ENCODE measurements at regions not wholly inside any gene's neighbourhood (a gene's known extent, or its start where the extent isn't known, plus 50 kb on each side); places are given as distances from the start of the nearest gene placed in this dataset.

GRCh38 chr2:59786684-59787083 lies 766.8 kb downstream of the BCL11A start:
- Histone ChIP-seq H3K9me3 (no peaks in the 10 kb centered on the region), H3K4me3 (no peak overlapping the region), H3K27ac (no peak overlapping the region), H3K4me1 (no peaks in the 10 kb centered on the region), H3K27me3 (no peaks in the 10 kb centered on the region), H3K36me3 (no peaks in the 10 kb centered on the region)
- no peak for ATAC-seq
- DNase-seq: no peak
- 32 to 73% methylated on average over 1 of the region's 1 CpG for WGBS, 2 donors
- intact Hi-C loops (cut with DNase I): no loop called here
- no peak for TF ChIP-seq CTCF (IDR thresholded peaks at IDR 0.05)

- no peak overlapping the region for H3K27ac ChIP-seq
- H3K4me1 ChIP-seq: no peaks in the 10 kb centered on the region
- DNase-seq (no peak), ATAC-seq (no peak)
- no peaks in the 10 kb centered on the region for H3K9me3 ChIP-seq
- TF ChIP-seq CTCF (IDR thresholded peaks at IDR 0.05): no peak
- H3K36me3 ChIP-seq: no peaks in the 10 kb centered on the region
- no peak overlapping the region for H3K4me3 ChIP-seq
- intact Hi-C loops (cut with DNase I): no loop called here
- H3K27me3 ChIP-seq: no peaks in the 10 kb centered on the region
Observed at GRCh38 chr2:59779571-59779970, 773.9 kb downstream of the BCL11A start.

GRCh38 chr2:59777120-59777519 lies 776.3 kb downstream of the BCL11A start:
- 76 to 92% methylated on average over 3 of the region's 3 CpGs for WGBS, 2 donors
- no peaks in the 10 kb centered on the region for H3K27me3 ChIP-seq
- no peak for ATAC-seq

GRCh38 chr2:59776726-59777008 lies 776.8 kb downstream of the BCL11A start:
- 78 to 81% methylated on average over 1 of the region's 1 CpG for WGBS, 2 donors
- ATAC-seq (peak in 1 of 8 donors; percentile 42), DNase-seq (no peak)
- Histone ChIP-seq H3K27ac (no peak overlapping the region), H3K9me3 (no peaks in the 10 kb centered on the region), H3K27me3 (no peaks in the 10 kb centered on the region), H3K4me1 (no peaks in the 10 kb centered on the region), H3K36me3 (no peaks in the 10 kb centered on the region), H3K4me3 (no peak overlapping the region)
- TF ChIP-seq CTCF (IDR thresholded peaks at IDR 0.05): no peak
- intact Hi-C loops (cut with DNase I): no loop called here

More at GRCh38 chr2:59777120-59777519, 776.3 kb downstream of the BCL11A start:
- Histone ChIP-seq H3K4me3 (no peak overlapping the region), H3K4me1 (no peaks in the 10 kb centered on the region), H3K9me3 (no peaks in the 10 kb centered on the region), H3K27ac (no peak overlapping the region), H3K36me3 (no peaks in the 10 kb centered on the region)
- TF ChIP-seq CTCF (IDR thresholded peaks at IDR 0.05): no peak
- intact Hi-C loops (cut with DNase I): no loop called here
- no peak for DNase-seq

Data from heart right ventricle (tissue), 16 donors.